Suprapubic skin (tissue), 4 donors: ENCODE measurements at regions not wholly inside any gene's neighbourhood (a gene's known extent, or its start where the extent isn't known, plus 50 kb on each side); places are given as distances from the start of the nearest gene placed in this dataset.

Source experiments
- DNase-seq, 2 donors: peaks; one replicate each; pipeline ENCODE4 v3.0.0-alpha.2; 2019; ENCODE audit warnings: low spot score in 2 of 2
- H3K27ac ChIP-seq: fragments of 200-600 bp; sonication (generic); one replicate; pipeline ENCODE4 v1.5.1; 2019
- H3K27me3 ChIP-seq: fragments of 200-600 bp; sonication (generic); one replicate; pipeline ENCODE4 v1.5.1; 2019
- H3K36me3 ChIP-seq: fragments of 200-600 bp; sonication (generic); one replicate; pipeline ENCODE4 v1.5.1; 2019
- H3K4me1 ChIP-seq: fragments of 200-600 bp; sonication (generic); one replicate; pipeline ENCODE4 v1.5.1; 2019
- H3K4me3 ChIP-seq: fragments of 200-600 bp; sonication (generic); one replicate; pipeline ENCODE4 v1.5.1; 2019; ENCODE audit warnings: mild to moderate bottlenecking
- H3K9me3 ChIP-seq: fragments of 200-600 bp; sonication (generic); one replicate; pipeline ENCODE4 v1.5.1; 2019
- CTCF ChIP-seq, 2 donors: fragments of 200-600 bp in 1 of 2; fragments of 450-650 bp in 1 of 2; sonication (generic) in 1 of 2; IDR thresholded peaks; one replicate each; pipeline ENCODE4 v1.5.1; 2016 to 2019; ENCODE audit warnings: antibody characterized with exemption in 2 of 2, mild to moderate bottlenecking in 1 of 2, moderate library complexity in 1 of 2
- EP300 ChIP-seq: sonication (generic); formaldehyde crosslinking; IDR thresholded peaks from one replicate; pipeline ENCODE4 v1.6.1; 2017; ENCODE audit warnings: antibody characterized with exemption
- POLR2A ChIP-seq, 2 donors: fragments of 450-650 bp; IDR thresholded peaks; one replicate each; pipeline ENCODE4 v1.6.1; 2017; ENCODE audit warnings: antibody characterized with exemption in 2 of 2, mild to moderate bottlenecking in 2 of 2, moderate library complexity in 2 of 2
- POLR2AphosphoS5 ChIP-seq, 3 donors: sonication (generic); formaldehyde crosslinking; IDR thresholded peaks; one replicate each; pipeline ENCODE4 v1.6.1; 2017; ENCODE audit warnings: antibody characterized with exemption in 3 of 3
- WGBS: methylation state at CpG from one replicate; pipeline ENCODE4 v1.1.5; 2018; 5-methylcytosine and 5-hydroxymethylcytosine counted together

GRCh38 chr13:74256969-74257368 is 122.8 kb upstream of the KLF12 start:
- 93% methylated on average over 4 of the region's 4 CpGs for WGBS
- Histone ChIP-seq H3K27ac (no peak overlapping the region), H3K9me3 (no peaks in the 10 kb centered on the region), H3K27me3 (no peaks in the 10 kb centered on the region), H3K36me3 (no peaks in the 10 kb centered on the region), H3K4me1 (no peaks in the 10 kb centered on the region), H3K4me3 (no peak overlapping the region)
- DNase-seq: no peak
- no peak for TF ChIP-seq CTCF (IDR thresholded peaks at IDR 0.05)
- no peak for TF ChIP-seq EP300
- no peak for TF ChIP-seq POLR2A (IDR thresholded peaks at IDR 0.05)
- no peak for TF ChIP-seq POLR2AphosphoS5 (IDR thresholded peaks at IDR 0.05)

- Histone ChIP-seq H3K4me3 (no peak overlapping the region), H3K9me3 (no peaks in the 10 kb centered on the region), H3K36me3 (no peaks in the 10 kb centered on the region), H3K4me1 (no peaks in the 10 kb centered on the region), H3K27me3 (no peaks in the 10 kb centered on the region), H3K27ac (no peak overlapping the region)
- no peak for TF ChIP-seq POLR2AphosphoS5 (IDR thresholded peaks at IDR 0.05)
- WGBS: 83% methylated on average over 1 of the region's 1 CpG
- no peak for DNase-seq
Observed at GRCh38 chr13:74253161-74253560, 119.0 kb upstream of the KLF12 start.

- no peak for DNase-seq
- no peak overlapping the region for H3K4me3 ChIP-seq
- TF ChIP-seq POLR2AphosphoS5 (IDR thresholded peaks at IDR 0.05) (no peak), CTCF (IDR thresholded peaks at IDR 0.05) (no peak), POLR2A (IDR thresholded peaks at IDR 0.05) (no peak), EP300 (no peak)
- WGBS: 63% methylated on average over 5 of the region's 5 CpGs
- H3K36me3 ChIP-seq: no peaks in the 10 kb centered on the region
- no peaks in the 10 kb centered on the region for H3K27me3 ChIP-seq
- no peaks in the 10 kb centered on the region for H3K9me3 ChIP-seq
- no peak overlapping the region for H3K27ac ChIP-seq
- no peaks in the 10 kb centered on the region for H3K4me1 ChIP-seq
Observed at GRCh38 chr13:74251778-74252519, 117.7 kb upstream of the KLF12 start.

- no peak for TF ChIP-seq POLR2AphosphoS5 (IDR thresholded peaks at IDR 0.05)
- TF ChIP-seq CTCF (IDR thresholded peaks at IDR 0.05): no peak
- TF ChIP-seq EP300: no peak
- TF ChIP-seq POLR2A (IDR thresholded peaks at IDR 0.05): no peak
- Histone ChIP-seq H3K36me3 (no peaks in the 10 kb centered on the region), H3K4me1 (no peaks in the 10 kb centered on the region), H3K4me3 (no peak overlapping the region), H3K27me3 (no peaks in the 10 kb centered on the region), H3K9me3 (no peaks in the 10 kb centered on the region), H3K27ac (no peak overlapping the region)
- 15% methylated on average over 2 of the region's 2 CpGs for WGBS
- no peak for DNase-seq
Observed at GRCh38 chr13:74250738-74251190, 116.6 kb upstream of the KLF12 start.

- H3K27me3 ChIP-seq: no peaks in the 10 kb centered on the region
- DNase-seq: no peak
- H3K9me3 ChIP-seq: no peaks in the 10 kb centered on the region
- no peaks in the 10 kb centered on the region for H3K4me1 ChIP-seq
- H3K27ac ChIP-seq: no peak overlapping the region
- TF ChIP-seq POLR2AphosphoS5 (IDR thresholded peaks at IDR 0.05) (no peak), EP300 (no peak), CTCF (IDR thresholded peaks at IDR 0.05) (no peak), POLR2A (IDR thresholded peaks at IDR 0.05) (no peak)
- WGBS: 93% methylated on average over 4 of the region's 4 CpGs
- no peaks in the 10 kb centered on the region for H3K36me3 ChIP-seq
- no peak overlapping the region for H3K4me3 ChIP-seq
Observed at GRCh38 chr13:74248477-74248876, 114.3 kb upstream of the KLF12 start.
